Fibroblast of skin of right biceps (primary cell): ENCODE measurements at regions not wholly inside any gene's neighbourhood (a gene's known extent, or its start where the extent isn't known, plus 50 kb on each side); places are given as distances from the start of the nearest gene placed in this dataset.

Experiments
- DNase-seq: peaks from one replicate; pipeline ENCODE4 v3.0.0-alpha.2; 2013

DNA sequence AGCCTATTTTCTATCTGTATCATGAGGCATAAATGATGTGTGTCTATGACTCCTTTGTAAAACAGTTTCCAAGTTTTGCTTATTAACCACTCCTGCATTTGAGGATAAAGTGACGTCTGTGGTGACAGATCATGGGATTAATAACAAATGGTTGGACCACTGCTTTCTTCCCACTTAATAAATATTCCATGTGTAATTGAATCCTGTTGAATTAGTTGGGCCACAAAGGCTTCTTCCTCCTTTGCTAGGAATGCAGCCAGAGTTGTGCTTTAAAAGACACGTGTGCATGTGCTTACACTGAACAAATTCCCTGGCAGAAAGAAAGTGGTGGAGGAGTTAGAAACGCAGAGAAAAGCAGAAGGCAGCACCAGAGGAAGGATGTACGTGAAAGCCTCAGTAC is 150.2 kb downstream of the ACTBL2 start:
- DNase-seq: peak; percentile 81

GRCh38 chr5:57327561-57328367 is 153.9 kb downstream of the GPBP1 start:
- no peak for DNase-seq

GRCh38 chr5:57325678-57326397 is 152.0 kb downstream of the GPBP1 start:
- DNase-seq: peak; percentile 47

GRCh38 chr5:57324861-57325260 is 151.0 kb downstream of the GPBP1 start:
- peak; percentile 72 for DNase-seq

- peak; percentile 40 for DNase-seq
These were observed 150.3 kb downstream of the GPBP1 start for GRCh38 chr5:57324181-57324580.

GRCh38 chr5:57320582-57320981 is 146.7 kb downstream of the GPBP1 start:
- no peak for DNase-seq

- DNase-seq: no peak
These were observed 145.8 kb downstream of the GPBP1 start for GRCh38 chr5:57319628-57320027.

- DNase-seq: no peak
These were observed 144.4 kb downstream of the GPBP1 start for GRCh38 chr5:57318251-57318650.

DNA sequence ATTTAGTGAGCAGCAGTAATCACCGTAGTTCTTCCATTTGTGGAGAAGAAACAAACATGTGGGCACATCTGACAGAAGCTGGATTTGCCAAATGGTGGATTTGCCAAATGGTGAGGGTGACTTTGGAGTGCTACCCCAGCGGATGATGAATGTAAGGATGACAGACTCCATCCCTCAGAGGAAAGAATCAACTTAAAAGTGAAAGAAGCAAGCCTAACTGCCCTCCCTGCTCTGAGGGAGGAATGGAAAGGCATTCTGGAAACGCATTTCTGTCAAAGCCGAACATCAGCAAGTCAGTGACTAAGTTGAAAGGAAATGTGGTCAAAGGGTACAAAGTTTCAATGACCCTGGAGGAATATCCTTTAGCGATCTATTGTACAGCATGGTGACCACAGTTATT is 143.5 kb downstream of the GPBP1 start:
- no peak for DNase-seq

GRCh38 chr5:57316798-57317327 is 143.0 kb downstream of the GPBP1 start:
- DNase-seq: peak; percentile 76

DNA sequence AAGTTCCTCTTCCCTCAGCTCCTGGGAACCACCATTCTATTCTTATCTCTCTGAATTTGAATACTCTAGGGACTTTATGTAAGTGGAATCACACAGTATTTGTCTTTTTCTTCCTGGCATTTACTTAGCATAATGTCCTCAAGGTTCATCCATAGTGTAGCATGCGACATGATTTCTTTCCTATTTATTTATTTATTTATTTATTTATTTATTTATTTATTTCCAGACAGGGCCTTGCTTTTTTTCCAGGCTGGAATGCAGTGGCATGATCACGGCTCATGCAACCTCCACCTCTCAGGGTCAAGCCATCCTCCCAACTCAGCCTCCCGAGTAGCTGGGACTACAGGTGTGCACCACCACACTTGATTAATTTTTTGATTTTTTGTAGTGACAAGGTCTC is 142.1 kb downstream of the GPBP1 start:
- no peak for DNase-seq
